ENCODE measurements at regions not wholly inside any gene's neighbourhood (a gene's known extent, or its start where the extent isn't known, plus 50 kb on each side); places are given as distances from the start of the nearest gene placed in this dataset.

DNA sequence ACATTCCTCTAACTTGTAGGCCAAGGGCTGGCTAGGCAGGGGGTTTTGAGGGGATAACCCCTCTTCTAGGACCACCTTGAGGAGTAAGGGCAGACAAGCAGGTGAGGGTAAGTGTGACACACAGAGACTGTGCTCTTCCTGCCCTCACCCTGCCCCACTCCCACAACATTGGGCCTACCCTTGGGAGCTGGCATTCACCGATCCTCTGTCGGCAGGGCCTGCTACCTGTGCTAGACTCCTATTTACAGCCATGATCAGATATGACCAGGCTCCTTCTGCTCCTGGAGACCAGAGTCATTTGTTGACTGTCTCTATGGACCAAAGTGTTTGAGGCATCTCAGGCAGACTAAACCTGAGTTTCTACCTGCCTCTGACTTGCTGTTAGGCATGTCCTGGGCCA lies 68.3 kb downstream of the SYF2 start:
- Histone ChIP-seq H3K36me3 (ENCODE audit: control insufficient read depth, low read length) (no peaks in the 10 kb centered on the region), H3K9me2 (replicated peaks; ENCODE audit: control insufficient read depth, low read length) (no peaks in the 10 kb centered on the region)

DNA sequence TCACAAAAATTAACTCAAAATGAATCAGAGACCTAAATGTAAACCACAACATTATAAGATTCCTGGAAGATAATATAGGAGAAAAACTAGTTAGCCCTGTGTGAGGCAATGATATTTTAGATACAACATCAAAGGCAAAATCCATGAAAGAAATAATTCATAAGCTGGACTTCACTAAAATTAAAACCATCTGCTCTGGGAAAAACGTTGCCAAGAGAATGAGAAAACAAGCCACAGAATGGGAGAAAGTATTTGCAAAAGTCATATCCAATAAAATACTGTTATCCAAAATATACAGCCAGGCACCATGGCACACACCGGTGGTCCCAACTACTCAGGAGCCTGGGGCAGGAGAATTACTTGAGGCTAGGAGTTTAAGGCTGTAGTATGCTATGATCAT lies 70.3 kb downstream of the SYF2 start:
- Histone ChIP-seq H3K36me3 (ENCODE audit: control insufficient read depth, low read length) (no peaks in the 10 kb centered on the region), H4K20me1 (ENCODE audit: control insufficient read depth, insufficient read depth, low read depth, low read length) (no peaks in the 10 kb centered on the region), H3K27ac (ENCODE audit: low read depth, low read length) (no peak overlapping the region), H3K4me3 (ENCODE audit: low read length) (no peak overlapping the region), H3K79me2 (ENCODE audit: control insufficient read depth, low read length) (no peaks in the 10 kb centered on the region), H3K27me3 (ENCODE audit: control insufficient read depth, low read length) (peaks cover 19% of the 10 kb centered on the region), H3K4me2 (ENCODE audit: low read length) (no peak overlapping the region), H3K4me1 (ENCODE audit: control insufficient read depth, low read length) (no peaks in the 10 kb centered on the region), H3K9me3 (ENCODE audit: control insufficient read depth, insufficient read depth, low read length) (no peaks in the 10 kb centered on the region), H3F3A (ENCODE audit: control insufficient read depth, insufficient read depth) (no peaks in the 10 kb centered on the region), H3K9me2 (replicated peaks; ENCODE audit: control insufficient read depth, low read length) (no peaks in the 10 kb centered on the region)
- no peak for TF ChIP-seq EZH2phosphoT487 (IDR thresholded peaks at IDR 0.05; ENCODE audit: borderline replicate concordance, low read length)
- TF ChIP-seq, protein P1, sequence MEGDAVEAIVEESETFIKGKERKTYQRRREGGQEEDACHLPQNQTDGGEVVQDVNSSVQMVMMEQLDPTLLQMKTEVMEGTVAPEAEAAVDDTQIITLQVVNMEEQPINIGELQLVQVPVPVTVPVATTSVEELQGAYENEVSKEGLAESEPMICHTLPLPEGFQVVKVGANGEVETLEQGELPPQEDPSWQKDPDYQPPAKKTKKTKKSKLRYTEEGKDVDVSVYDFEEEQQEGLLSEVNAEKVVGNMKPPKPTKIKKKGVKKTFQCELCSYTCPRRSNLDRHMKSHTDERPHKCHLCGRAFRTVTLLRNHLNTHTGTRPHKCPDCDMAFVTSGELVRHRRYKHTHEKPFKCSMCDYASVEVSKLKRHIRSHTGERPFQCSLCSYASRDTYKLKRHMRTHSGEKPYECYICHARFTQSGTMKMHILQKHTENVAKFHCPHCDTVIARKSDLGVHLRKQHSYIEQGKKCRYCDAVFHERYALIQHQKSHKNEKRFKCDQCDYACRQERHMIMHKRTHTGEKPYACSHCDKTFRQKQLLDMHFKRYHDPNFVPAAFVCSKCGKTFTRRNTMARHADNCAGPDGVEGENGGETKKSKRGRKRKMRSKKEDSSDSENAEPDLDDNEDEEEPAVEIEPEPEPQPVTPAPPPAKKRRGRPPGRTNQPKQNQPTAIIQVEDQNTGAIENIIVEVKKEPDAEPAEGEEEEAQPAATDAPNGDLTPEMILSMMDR (IDR thresholded peaks at IDR 0.05; ENCODE audit: low read depth, low read length, poor library complexity, severe bottlenecking), result no peak

More for the DNA sequence above, 68.3 kb downstream of the SYF2 start:
- no peak overlapping the region for H3K27ac ChIP-seq (ENCODE audit: low read depth, low read length)
- no peaks in the 10 kb centered on the region for H3K79me2 ChIP-seq (ENCODE audit: control insufficient read depth, low read length)
- no peaks in the 10 kb centered on the region for H4K20me1 ChIP-seq (ENCODE audit: control insufficient read depth, insufficient read depth, low read depth, low read length)
- H3K4me3 ChIP-seq (ENCODE audit: low read length), result no peak overlapping the region
- peaks cover 24% of the 10 kb centered on the region for H3K27me3 ChIP-seq (ENCODE audit: control insufficient read depth, low read length)
- H3F3A ChIP-seq (ENCODE audit: control insufficient read depth, insufficient read depth), result no peaks in the 10 kb centered on the region
- TF ChIP-seq EZH2phosphoT487 (IDR thresholded peaks at IDR 0.05; ENCODE audit: borderline replicate concordance, low read length), result no peak
- H3K4me1 ChIP-seq (ENCODE audit: control insufficient read depth, low read length), result no peaks in the 10 kb centered on the region
- H3K9me3 ChIP-seq (ENCODE audit: control insufficient read depth, insufficient read depth, low read length), result no peaks in the 10 kb centered on the region
- no peak overlapping the region for H3K4me2 ChIP-seq (ENCODE audit: low read length)

- Histone ChIP-seq H3K27ac (ENCODE audit: low read depth, low read length) (no peak overlapping the region), H3K9me2 (replicated peaks; ENCODE audit: control insufficient read depth, low read length) (no peaks in the 10 kb centered on the region), H3K27me3 (ENCODE audit: control insufficient read depth, low read length) (peaks cover 25% of the 10 kb centered on the region), H3K9me3 (ENCODE audit: control insufficient read depth, insufficient read depth, low read length) (no peaks in the 10 kb centered on the region), H3F3A (ENCODE audit: control insufficient read depth, insufficient read depth) (no peaks in the 10 kb centered on the region), H3K79me2 (ENCODE audit: control insufficient read depth, low read length) (no peaks in the 10 kb centered on the region), H4K20me1 (ENCODE audit: control insufficient read depth, insufficient read depth, low read depth, low read length) (no peaks in the 10 kb centered on the region), H3K4me1 (ENCODE audit: control insufficient read depth, low read length) (no peaks in the 10 kb centered on the region), H3K4me3 (ENCODE audit: low read length) (no peak overlapping the region), H3K36me3 (ENCODE audit: control insufficient read depth, low read length) (no peaks in the 10 kb centered on the region), H3K4me2 (ENCODE audit: low read length) (no peak overlapping the region)
- TF ChIP-seq, protein P1 (IDR thresholded peaks at IDR 0.05; ENCODE audit: low read depth, low read length, poor library complexity, severe bottlenecking), result no peak
- no peak for TF ChIP-seq EZH2phosphoT487 (IDR thresholded peaks at IDR 0.05; ENCODE audit: borderline replicate concordance, low read length)
These were observed 74.5 kb downstream of the SYF2 start for GRCh38 chr1:25157846-25158245.

DNA sequence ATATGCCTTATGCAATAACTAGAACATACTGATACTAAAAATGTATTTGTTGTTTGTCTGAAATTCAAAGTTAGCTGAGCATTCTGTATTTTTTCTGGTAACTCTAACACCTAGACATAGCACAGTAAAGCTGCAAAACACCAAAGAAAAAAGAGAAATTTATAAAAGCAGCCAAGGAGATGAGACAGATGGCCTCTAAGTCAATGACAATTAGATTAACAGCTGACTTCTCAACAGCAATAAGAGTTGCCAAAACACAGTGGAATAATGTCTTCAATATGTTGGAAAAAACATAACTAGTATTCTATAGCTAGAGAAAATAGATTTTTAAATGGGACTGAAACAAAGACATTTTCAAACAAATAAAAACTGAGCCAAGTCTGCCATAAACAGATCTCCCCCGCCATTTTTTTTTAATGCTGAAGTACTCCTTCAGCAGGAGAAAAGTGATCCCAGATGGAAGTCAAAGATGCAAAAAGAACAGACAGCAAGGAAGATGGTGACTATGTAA lies 81.3 kb downstream of the SYF2 start:
- Histone ChIP-seq H3K4me1 (ENCODE audit: control insufficient read depth, low read length) (peaks cover 17% of the 10 kb centered on the region), H3F3A (ENCODE audit: control insufficient read depth, insufficient read depth) (no peaks in the 10 kb centered on the region), H3K4me3 (ENCODE audit: low read length) (no peak overlapping the region), H3K9me3 (ENCODE audit: control insufficient read depth, insufficient read depth, low read length) (no peaks in the 10 kb centered on the region), H3K27ac (ENCODE audit: low read depth, low read length) (no peak overlapping the region), H3K4me2 (ENCODE audit: low read length) (no peak overlapping the region), H4K20me1 (ENCODE audit: control insufficient read depth, insufficient read depth, low read depth, low read length) (no peaks in the 10 kb centered on the region), H3K79me2 (ENCODE audit: control insufficient read depth, low read length) (no peaks in the 10 kb centered on the region), H3K27me3 (ENCODE audit: control insufficient read depth, low read length) (peaks cover 21% of the 10 kb centered on the region), H3K36me3 (ENCODE audit: control insufficient read depth, low read length) (no peaks in the 10 kb centered on the region), H3K9me2 (replicated peaks; ENCODE audit: control insufficient read depth, low read length) (no peaks in the 10 kb centered on the region)
- no peak for TF ChIP-seq EZH2phosphoT487 (IDR thresholded peaks at IDR 0.05; ENCODE audit: borderline replicate concordance, low read length)
- TF ChIP-seq, protein P1 (IDR thresholded peaks at IDR 0.05; ENCODE audit: low read depth, low read length, poor library complexity, severe bottlenecking), result no peak

Data from DOHH2 (cell line).